ENCODE measurements at regions not wholly inside any gene's neighbourhood (a gene's known extent, or its start where the extent isn't known, plus 50 kb on each side); places are given as distances from the start of the nearest gene placed in this dataset.

- no peak overlapping the region for H3K27ac ChIP-seq (ENCODE audit: control insufficient read depth, insufficient read depth, low read length)
- H3K9ac ChIP-seq (ENCODE audit: control insufficient read depth, extremely low read depth, insufficient read depth, low read length) = no peak overlapping the region
- no peaks in the 10 kb centered on the region for H3K79me2 ChIP-seq (ENCODE audit: control insufficient read depth, insufficient read depth, low read length)
- H3K4me3 ChIP-seq (ENCODE audit: control insufficient read depth in 2 of 3, extremely low read depth in 1 of 3, insufficient read depth in 2 of 3, low read depth in 1 of 3, low read length in 3 of 3) = no peak overlapping the region
- no peak overlapping the region for H2AFZ ChIP-seq (ENCODE audit: control insufficient read depth, low read length)
- H3K36me3 ChIP-seq (ENCODE audit: control insufficient read depth in 2 of 2, extremely low read depth in 1 of 2, insufficient read depth in 2 of 2, low read length in 2 of 2) = no peaks in the 10 kb centered on the region
- H4K20me1 ChIP-seq (ENCODE audit: control insufficient read depth, extremely low read depth, insufficient read depth, low read length) = no peaks in the 10 kb centered on the region
- no peak overlapping the region for H3K4me2 ChIP-seq (ENCODE audit: control insufficient read depth, extremely low read depth, insufficient read depth, low read depth, low read length)
- H3K27me3 ChIP-seq (ENCODE audit: control insufficient read depth, extremely low read depth, insufficient read depth, low read length) = no peaks in the 10 kb centered on the region
- H3K9me3 ChIP-seq (ENCODE audit: control insufficient read depth, low read depth, low read length) = no peaks in the 10 kb centered on the region
- no peak for FAIRE-seq
- DNase-seq (ENCODE audit: low read depth, low spot score) = no peak
- no peaks in the 10 kb centered on the region for H3K4me1 ChIP-seq (ENCODE audit: control insufficient read depth, extremely low read depth, insufficient read depth, low read length)
- dilution Hi-C loops (cut with MboI; ENCODE audit: extremely low pct_ligation_motif_present, low sequenced_read_pairs) = no loop called here
- no peak for TF ChIP-seq EZH2 (IDR thresholded peaks at IDR 0.05; ENCODE audit: low read length)
- TF ChIP-seq CTCF (optimal IDR thresholded peaks at IDR 0.05 in 1 of 3, IDR thresholded peaks at IDR 0.05 in 1 of 3, conservative IDR thresholded peaks at IDR 0.05 in 1 of 3; ENCODE audit: extremely low read depth in 1 of 3, insufficient read depth in 2 of 3, low read length in 3 of 3) = no peak
- no peaks in the 10 kb centered on the region for H3K9me1 ChIP-seq (ENCODE audit: control insufficient read depth, extremely low read depth, insufficient read depth, low read length)
Measured at GRCh38 chr7:17131060-17131345, 167.4 kb upstream of the AHR start.

DNA sequence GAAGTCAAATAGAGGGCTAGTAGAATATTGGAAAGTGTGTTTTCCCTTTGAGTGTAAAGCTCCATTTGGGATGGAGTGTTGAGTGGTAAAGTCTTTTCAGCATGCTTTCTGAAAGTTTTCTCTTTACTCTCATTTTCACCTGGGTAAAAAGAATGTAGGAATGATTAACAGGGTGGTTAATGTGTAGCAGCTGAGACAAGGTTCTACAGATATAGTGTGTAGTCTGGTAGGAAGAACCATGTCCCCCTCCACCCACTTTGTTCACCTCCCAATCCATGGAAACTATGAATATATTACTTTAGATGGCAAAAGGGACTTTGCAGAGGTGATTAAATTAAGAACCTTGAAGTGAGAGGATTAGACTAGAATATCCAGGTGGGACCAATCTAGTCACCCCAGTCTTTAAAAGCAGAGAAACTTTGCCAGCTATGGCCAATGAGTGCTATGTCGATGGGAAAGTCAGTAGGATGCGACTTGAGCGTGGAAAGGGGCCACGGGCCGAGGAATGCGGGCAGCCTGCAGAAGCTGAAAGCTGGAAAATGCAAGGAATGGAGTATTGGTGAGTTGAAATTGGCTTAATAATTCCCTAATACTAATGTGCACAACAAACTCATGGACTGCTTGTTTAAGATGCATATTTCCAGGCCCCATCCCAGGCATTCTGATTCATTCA lies 166.3 kb upstream of the AHR start:
- Histone ChIP-seq H3K27me3 (ENCODE audit: control insufficient read depth, extremely low read depth, insufficient read depth, low read length) (no peaks in the 10 kb centered on the region), H3K4me2 (ENCODE audit: control insufficient read depth, extremely low read depth, insufficient read depth, low read depth, low read length) (no peak overlapping the region), H3K9ac (ENCODE audit: control insufficient read depth, extremely low read depth, insufficient read depth, low read length) (no peak overlapping the region), H3K36me3 (ENCODE audit: control insufficient read depth in 2 of 2, extremely low read depth in 1 of 2, insufficient read depth in 2 of 2, low read length in 2 of 2) (no peaks in the 10 kb centered on the region), H3K9me3 (ENCODE audit: control insufficient read depth, low read depth, low read length) (no peaks in the 10 kb centered on the region), H3K9me1 (ENCODE audit: control insufficient read depth, extremely low read depth, insufficient read depth, low read length) (no peaks in the 10 kb centered on the region), H3K79me2 (ENCODE audit: control insufficient read depth, insufficient read depth, low read length) (no peaks in the 10 kb centered on the region), H3K27ac (ENCODE audit: control insufficient read depth, insufficient read depth, low read length) (no peak overlapping the region), H3K4me3 (ENCODE audit: control insufficient read depth in 2 of 3, extremely low read depth in 1 of 3, insufficient read depth in 2 of 3, low read depth in 1 of 3, low read length in 3 of 3) (no peak overlapping the region), H4K20me1 (ENCODE audit: control insufficient read depth, extremely low read depth, insufficient read depth, low read length) (no peaks in the 10 kb centered on the region), H3K4me1 (ENCODE audit: control insufficient read depth, extremely low read depth, insufficient read depth, low read length) (no peaks in the 10 kb centered on the region), H2AFZ (ENCODE audit: control insufficient read depth, low read length) (no peak overlapping the region)
- TF ChIP-seq CTCF (optimal IDR thresholded peaks at IDR 0.05 in 1 of 3, IDR thresholded peaks at IDR 0.05 in 1 of 3, conservative IDR thresholded peaks at IDR 0.05 in 1 of 3; ENCODE audit: extremely low read depth in 1 of 3, insufficient read depth in 2 of 3, low read length in 3 of 3) (no peak), EZH2 (IDR thresholded peaks at IDR 0.05; ENCODE audit: low read length) (no peak)
- FAIRE-seq (no peak), DNase-seq (ENCODE audit: low read depth, low spot score) (no peak)
- dilution Hi-C loops (cut with MboI; ENCODE audit: extremely low pct_ligation_motif_present, low sequenced_read_pairs) = no loop called here

All from keratinocyte (primary cell).